ENCODE measurements at regions not wholly inside any gene's neighbourhood (a gene's known extent, or its start where the extent isn't known, plus 50 kb on each side); places are given as distances from the start of the nearest gene placed in this dataset.

- DNase-seq (no peak), ATAC-seq (no peak)
- Histone ChIP-seq H3K36me3 (ENCODE audit: insufficient read depth in 1 of 2, low read depth in 1 of 2) (no peaks in the 10 kb centered on the region), H3K9me3 (no peaks in the 10 kb centered on the region), H3K27ac (no peak overlapping the region), H3K27me3 (ENCODE audit: insufficient read depth in 3 of 3, low read length in 2 of 3) (no peaks in the 10 kb centered on the region), H3K4me1 (no peaks in the 10 kb centered on the region), H3K4me3 (no peak overlapping the region)
- intact Hi-C loops (cut with DNase I) = no loop called here
- no peak for TF ChIP-seq CTCF (IDR thresholded peaks at IDR 0.05)
- 45 to 65% (median 62%) methylated on average over 2 of the region's 2 CpGs for WGBS, 3 donors
Observed at GRCh38 chr2:209323738-209324137, 100.1 kb upstream of the MAP2 start.

GRCh38 chr2:209324281-209324680, 99.6 kb upstream of the MAP2 start:
- intact Hi-C loops (cut with DNase I) = no loop called here
- no peak for ATAC-seq

GRCh38 chr2:209331291-209331844, 92.5 kb upstream of the MAP2 start:
- no peaks in the 10 kb centered on the region for H3K27me3 ChIP-seq (ENCODE audit: insufficient read depth in 3 of 3, low read length in 2 of 3)
- H3K9me3 ChIP-seq = no peaks in the 10 kb centered on the region
- no peaks in the 10 kb centered on the region for H3K36me3 ChIP-seq (ENCODE audit: insufficient read depth in 1 of 2, low read depth in 1 of 2)
- H3K27ac ChIP-seq = no peak overlapping the region
- TF ChIP-seq CTCF (IDR thresholded peaks at IDR 0.05) = peak; percentile 6
- ATAC-seq (no peak), DNase-seq (no peak)
- H3K4me1 ChIP-seq = peaks cover 4% of the 10 kb centered on the region
- WGBS, 3 donors = 30 to 34% (median 32%) methylated on average over 1 of the region's 1 CpG
- no peak overlapping the region for H3K4me3 ChIP-seq
- intact Hi-C loops (cut with DNase I) = loop anchor here in 1 of 2 donors (10.0 kb wide), 2 partner anchors 223 to 633 kb away; no protein-coding TSS in a partner anchor

More at GRCh38 chr2:209324281-209324680, 99.6 kb upstream of the MAP2 start:
- Histone ChIP-seq H3K27me3 (ENCODE audit: insufficient read depth in 3 of 3, low read length in 2 of 3) (no peaks in the 10 kb centered on the region), H3K4me1 (no peaks in the 10 kb centered on the region), H3K9me3 (no peaks in the 10 kb centered on the region), H3K36me3 (ENCODE audit: insufficient read depth in 1 of 2, low read depth in 1 of 2) (no peaks in the 10 kb centered on the region), H3K4me3 (no peak overlapping the region), H3K27ac (no peak overlapping the region)
- DNase-seq = no peak
- no peak for TF ChIP-seq CTCF (IDR thresholded peaks at IDR 0.05)

- H3K36me3 ChIP-seq (ENCODE audit: insufficient read depth in 1 of 2, low read depth in 1 of 2) = no peaks in the 10 kb centered on the region
- H3K4me1 ChIP-seq = peaks cover 4% of the 10 kb centered on the region
- no peak for ATAC-seq
- TF ChIP-seq CTCF (IDR thresholded peaks at IDR 0.05) = peak; percentile 77
- WGBS, 3 donors = 9 to 13% (median 10%) methylated on average over 7 of the region's 7 CpGs
- no peak overlapping the region for H3K4me3 ChIP-seq
- H3K9me3 ChIP-seq = no peaks in the 10 kb centered on the region
- DNase-seq = peak; percentile 25 to 52
- no peaks in the 10 kb centered on the region for H3K27me3 ChIP-seq (ENCODE audit: insufficient read depth in 3 of 3, low read length in 2 of 3)
- intact Hi-C loops (cut with DNase I) = loop anchor here in 1 of 2 donors (10.0 kb wide), 2 partner anchors 220 to 630 kb away; no protein-coding TSS in a partner anchor
- no peak overlapping the region for H3K27ac ChIP-seq
Observed at GRCh38 chr2:209334188-209335017, 89.4 kb upstream of the MAP2 start.
